Cardiac muscle cell (in vitro differentiated cells and primary cell): ENCODE measurements at regions not wholly inside any gene's neighbourhood (a gene's known extent, or its start where the extent isn't known, plus 50 kb on each side); places are given as distances from the start of the nearest gene placed in this dataset.

Experiments used
- DNase-seq, 2 donors: peaks; one replicate each; pipeline versions ENCODE4 v3.0.0 to v3.0.0-alpha.2; 2010 to 2017; ENCODE audit warnings: low read depth in 1 of 2, low spot score in 1 of 2
- H3K27ac ChIP-seq: fragments of 200-600 bp; sonication (generic); 2 replicates; pipeline ENCODE4 v1.5.1; 2016
- H3K27me3 ChIP-seq: fragments of 200-600 bp; sonication (generic); 2 replicates; pipeline ENCODE4 v1.6.0; 2016; ENCODE audit warnings: control low read depth
- H3K36me3 ChIP-seq: fragments of 200-600 bp; sonication (generic); 2 replicates; pipeline ENCODE4 v1.5.1; 2016; ENCODE audit warnings: control low read depth
- H3K4me1 ChIP-seq: fragments of 200-600 bp; sonication (generic); 2 replicates; pipeline ENCODE4 v1.8.1; 2017; ENCODE audit warnings: low read depth, mild to moderate bottlenecking, mixed run types
- H3K4me3 ChIP-seq: fragments of 200-600 bp; sonication (generic); 2 replicates; pipeline ENCODE4 v1.5.1; 2016; ENCODE audit warnings: mild to moderate bottlenecking
- H3K9me3 ChIP-seq: fragments of 200-600 bp; sonication (generic); 2 replicates; pipeline ENCODE4 v1.5.1; 2017; ENCODE audit warnings: low read depth, mild to moderate bottlenecking, control low read depth
- TF ChIP-seq, protein P1 (sequence below): IDR thresholded peaks from 2 replicates; pipeline ENCODE4 v1.5.1; 2012; ENCODE audit warnings: low read depth, mild to moderate bottlenecking, low read length

DNA sequence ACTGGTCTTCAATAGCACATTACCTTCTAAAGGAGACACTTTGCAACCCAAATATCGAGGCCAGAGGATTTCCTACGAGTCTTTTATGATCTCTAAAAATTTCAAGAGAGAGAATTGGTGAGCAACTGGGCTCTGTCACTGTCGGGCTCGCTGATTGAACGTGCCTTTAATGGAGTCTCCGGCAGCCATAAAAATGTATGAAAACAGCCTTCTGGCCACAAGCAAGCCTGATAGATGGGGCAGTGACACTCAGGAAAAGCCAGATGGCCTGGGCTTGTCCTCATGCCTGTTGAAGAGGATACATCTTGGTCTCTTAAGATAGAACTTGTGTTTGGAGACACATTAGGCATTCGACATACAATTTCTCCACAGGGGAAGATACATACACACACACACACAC, 419.5 kb upstream of the PROK2 start:
- Histone ChIP-seq H3K9me3 (no peaks in the 10 kb centered on the region), H3K27me3 (no peaks in the 10 kb centered on the region), H3K4me1 (no peaks in the 10 kb centered on the region), H3K36me3 (no peaks in the 10 kb centered on the region), H3K4me3 (no peak overlapping the region), H3K27ac (no peak overlapping the region)
- TF ChIP-seq, protein P1, sequence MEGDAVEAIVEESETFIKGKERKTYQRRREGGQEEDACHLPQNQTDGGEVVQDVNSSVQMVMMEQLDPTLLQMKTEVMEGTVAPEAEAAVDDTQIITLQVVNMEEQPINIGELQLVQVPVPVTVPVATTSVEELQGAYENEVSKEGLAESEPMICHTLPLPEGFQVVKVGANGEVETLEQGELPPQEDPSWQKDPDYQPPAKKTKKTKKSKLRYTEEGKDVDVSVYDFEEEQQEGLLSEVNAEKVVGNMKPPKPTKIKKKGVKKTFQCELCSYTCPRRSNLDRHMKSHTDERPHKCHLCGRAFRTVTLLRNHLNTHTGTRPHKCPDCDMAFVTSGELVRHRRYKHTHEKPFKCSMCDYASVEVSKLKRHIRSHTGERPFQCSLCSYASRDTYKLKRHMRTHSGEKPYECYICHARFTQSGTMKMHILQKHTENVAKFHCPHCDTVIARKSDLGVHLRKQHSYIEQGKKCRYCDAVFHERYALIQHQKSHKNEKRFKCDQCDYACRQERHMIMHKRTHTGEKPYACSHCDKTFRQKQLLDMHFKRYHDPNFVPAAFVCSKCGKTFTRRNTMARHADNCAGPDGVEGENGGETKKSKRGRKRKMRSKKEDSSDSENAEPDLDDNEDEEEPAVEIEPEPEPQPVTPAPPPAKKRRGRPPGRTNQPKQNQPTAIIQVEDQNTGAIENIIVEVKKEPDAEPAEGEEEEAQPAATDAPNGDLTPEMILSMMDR = no peak
- no peak for DNase-seq

DNA sequence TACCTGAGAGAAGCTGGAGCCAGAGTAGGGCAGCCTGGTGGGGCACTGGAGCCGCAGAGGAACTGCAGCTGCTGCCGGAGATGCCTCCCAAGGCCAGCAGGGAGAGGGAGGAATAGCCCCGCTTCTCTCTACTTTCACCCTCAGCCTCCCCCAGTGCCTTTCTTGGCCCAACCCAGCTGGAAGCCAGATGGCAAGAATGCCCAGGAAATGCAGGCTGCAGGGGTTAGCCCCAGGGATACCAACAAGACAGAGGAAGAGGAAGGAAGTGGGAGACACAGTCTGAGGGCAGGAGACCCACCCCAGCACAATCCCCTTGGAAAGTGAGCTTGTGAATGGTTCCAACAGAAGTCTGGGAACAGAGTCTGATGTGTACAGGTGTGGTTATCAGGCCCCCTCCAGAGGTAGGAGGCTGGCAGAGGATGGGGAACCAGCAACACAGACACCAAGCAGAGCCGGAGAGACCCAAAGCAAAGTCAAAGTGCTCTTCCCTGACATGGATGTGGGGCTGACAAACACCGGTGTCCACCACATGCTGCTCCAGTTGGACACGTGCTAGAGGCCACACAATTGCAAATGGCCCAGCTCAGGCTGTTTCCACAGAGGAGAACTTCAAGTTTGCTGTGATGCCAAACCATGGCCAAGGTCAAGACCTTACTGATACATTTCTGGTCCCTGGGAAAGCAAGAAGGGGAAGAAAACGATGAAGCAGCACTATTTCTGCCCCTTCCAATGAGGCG, 418.8 kb upstream of the PROK2 start:
- DNase-seq = no peak
- Histone ChIP-seq H3K27ac (no peak overlapping the region), H3K9me3 (no peaks in the 10 kb centered on the region), H3K4me1 (no peaks in the 10 kb centered on the region), H3K4me3 (no peak overlapping the region), H3K36me3 (no peaks in the 10 kb centered on the region), H3K27me3 (no peaks in the 10 kb centered on the region)
- TF ChIP-seq, protein P1 = no peak

GRCh38 chr3:72203105-72203504, 418.2 kb upstream of the PROK2 start:
- DNase-seq = no peak
- H3K27ac ChIP-seq = no peak overlapping the region
- TF ChIP-seq, protein P1 = no peak
- H3K27me3 ChIP-seq = no peaks in the 10 kb centered on the region
- no peaks in the 10 kb centered on the region for H3K36me3 ChIP-seq
- no peak overlapping the region for H3K4me3 ChIP-seq
- no peaks in the 10 kb centered on the region for H3K9me3 ChIP-seq
- H3K4me1 ChIP-seq = no peaks in the 10 kb centered on the region

GRCh38 chr3:72200332-72200731, 415.4 kb upstream of the PROK2 start:
- Histone ChIP-seq H3K36me3 (no peaks in the 10 kb centered on the region), H3K9me3 (no peaks in the 10 kb centered on the region), H3K27ac (no peak overlapping the region), H3K27me3 (no peaks in the 10 kb centered on the region), H3K4me3 (no peak overlapping the region), H3K4me1 (no peaks in the 10 kb centered on the region)
- no peak for DNase-seq
- TF ChIP-seq, protein P1 = no peak

GRCh38 chr3:72199530-72199929, 414.6 kb upstream of the PROK2 start:
- no peak overlapping the region for H3K27ac ChIP-seq
- TF ChIP-seq, protein P1 = no peak
- no peaks in the 10 kb centered on the region for H3K36me3 ChIP-seq
- no peak for DNase-seq
- H3K4me1 ChIP-seq = no peaks in the 10 kb centered on the region
- no peaks in the 10 kb centered on the region for H3K9me3 ChIP-seq
- no peaks in the 10 kb centered on the region for H3K27me3 ChIP-seq
- H3K4me3 ChIP-seq = no peak overlapping the region
